ENCODE measurements at regions not wholly inside any gene's neighbourhood (a gene's known extent, or its start where the extent isn't known, plus 50 kb on each side); places are given as distances from the start of the nearest gene placed in this dataset.
"Not testable (repeated sequence)": the region's sequence is repeated elsewhere in the genome, so short reads cannot be mapped to it uniquely, and the experiment has no call there.

GRCh38 chr16:29222615-29223014 lies 183.9 kb downstream of the NPIPB11 start:
- intact Hi-C loops (cut with micrococcal nuclease); H4K20me1 ChIP-seq (ENCODE audit: insufficient read depth, low read length); H3K4me2 ChIP-seq (replicated peaks; ENCODE audit: extremely low read depth, low read length, poor library complexity, severe bottlenecking); H2AFZ ChIP-seq (ENCODE audit: insufficient read depth, low read depth, low read length, poor library complexity, severe bottlenecking); H3K27ac ChIP-seq (ENCODE audit: low read depth in 1 of 2, low read length in 2 of 2); H3K9ac ChIP-seq (ENCODE audit: insufficient read depth, low read length, poor library complexity, severe bottlenecking); H3K27me3 ChIP-seq (ENCODE audit: control insufficient read depth in 2 of 2, insufficient read depth in 2 of 2, low read length in 2 of 2); H3K27me3 Mint-ChIP-seq (ENCODE audit: low read depth in 3 of 3); H3K4me3 ChIP-seq (replicated peaks in 1 of 3; ENCODE audit: low read depth in 2 of 3, low read length in 3 of 3); H3K79me2 ChIP-seq (ENCODE audit: insufficient read depth, low read length); DNase-seq; H3K4me3 Mint-ChIP-seq: not testable (repeated sequence)
- Histone ChIP-seq H3K9me3 (replicated peaks in 1 of 2; ENCODE audit: control insufficient read depth in 1 of 2, insufficient read depth in 1 of 2, low read length in 2 of 2) (peaks cover 0 to 11% of the 10 kb centered on the region in 2 donors), H3K4me1 (ENCODE audit: control insufficient read depth in 1 of 2, insufficient read depth in 2 of 2, low read length in 2 of 2) (peaks cover 14 to 22% of the 10 kb centered on the region in 2 donors), H3K36me3 (replicated peaks in 1 of 2; ENCODE audit: control insufficient read depth in 1 of 2, insufficient read depth in 2 of 2, low read length in 2 of 2) (peaks cover 16 to 18% of the 10 kb centered on the region in 2 donors)
- Mint-ChIP-seq H3K36me3 (peaks cover 33 to 51% of the 10 kb centered on the region in 2 donors), H3K27ac (peak overlapping the region in 1 of 7 donors; percentile 36), H3K9me3 (peaks cover 1 to 28% (median 17%) of the 10 kb centered on the region in 7 donors), H3K4me1 (peaks cover 21% of the 10 kb centered on the region)
- WGBS (ENCODE audit: insufficient coverage): no CpG with 5 or more reads among the region's 7 CpGs

GRCh38 chr16:29222008-29222407 lies 184.5 kb downstream of the NPIPB11 start:
- Histone ChIP-seq H3K36me3 (replicated peaks in 1 of 2; ENCODE audit: control insufficient read depth in 1 of 2, insufficient read depth in 2 of 2, low read length in 2 of 2) (peaks cover 20 to 24% of the 10 kb centered on the region in 2 donors), H3K9me3 (replicated peaks in 1 of 2; ENCODE audit: control insufficient read depth in 1 of 2, insufficient read depth in 1 of 2, low read length in 2 of 2) (peaks cover 0 to 11% of the 10 kb centered on the region in 2 donors), H3K4me1 (ENCODE audit: control insufficient read depth in 1 of 2, insufficient read depth in 2 of 2, low read length in 2 of 2) (peaks cover 14 to 22% of the 10 kb centered on the region in 2 donors)
- H3K79me2 ChIP-seq (ENCODE audit: insufficient read depth, low read length); H3K4me3 Mint-ChIP-seq; H3K27ac ChIP-seq (ENCODE audit: low read depth in 1 of 2, low read length in 2 of 2); H3K27me3 Mint-ChIP-seq (ENCODE audit: low read depth in 3 of 3); DNase-seq; H3K4me3 ChIP-seq (replicated peaks in 1 of 3; ENCODE audit: low read depth in 2 of 3, low read length in 3 of 3); H3K4me2 ChIP-seq (replicated peaks; ENCODE audit: extremely low read depth, low read length, poor library complexity, severe bottlenecking); H4K20me1 ChIP-seq (ENCODE audit: insufficient read depth, low read length); intact Hi-C loops (cut with micrococcal nuclease); H2AFZ ChIP-seq (ENCODE audit: insufficient read depth, low read depth, low read length, poor library complexity, severe bottlenecking); H3K27me3 ChIP-seq (ENCODE audit: control insufficient read depth in 2 of 2, insufficient read depth in 2 of 2, low read length in 2 of 2); H3K9ac ChIP-seq (ENCODE audit: insufficient read depth, low read length, poor library complexity, severe bottlenecking): not testable (repeated sequence)
- Mint-ChIP-seq H3K36me3 (peaks cover 39 to 57% of the 10 kb centered on the region in 2 donors), H3K27ac (peak overlapping the region in 1 of 7 donors; percentile 24), H3K4me1 (peaks cover 19% of the 10 kb centered on the region), H3K9me3 (peaks cover 0 to 28% (median 17%) of the 10 kb centered on the region in 7 donors)
- 100% methylated on average over 2 of the region's 8 CpGs for WGBS (ENCODE audit: insufficient coverage)

GRCh38 chr16:29221281-29221955 lies 185.1 kb downstream of the NPIPB11 start:
- Histone ChIP-seq H3K9me3 (replicated peaks in 1 of 2; ENCODE audit: control insufficient read depth in 1 of 2, insufficient read depth in 1 of 2, low read length in 2 of 2) (peaks cover 0 to 11% of the 10 kb centered on the region in 2 donors), H3K4me1 (ENCODE audit: control insufficient read depth in 1 of 2, insufficient read depth in 2 of 2, low read length in 2 of 2) (peaks cover 14 to 22% of the 10 kb centered on the region in 2 donors), H3K36me3 (replicated peaks in 1 of 2; ENCODE audit: control insufficient read depth in 1 of 2, insufficient read depth in 2 of 2, low read length in 2 of 2) (peaks cover 20 to 25% of the 10 kb centered on the region in 2 donors)
- H3K9ac ChIP-seq (ENCODE audit: insufficient read depth, low read length, poor library complexity, severe bottlenecking); H3K79me2 ChIP-seq (ENCODE audit: insufficient read depth, low read length); H3K4me3 Mint-ChIP-seq; H3K27me3 ChIP-seq (ENCODE audit: control insufficient read depth in 2 of 2, insufficient read depth in 2 of 2, low read length in 2 of 2); DNase-seq; H3K27me3 Mint-ChIP-seq (ENCODE audit: low read depth in 3 of 3); H4K20me1 ChIP-seq (ENCODE audit: insufficient read depth, low read length); H2AFZ ChIP-seq (ENCODE audit: insufficient read depth, low read depth, low read length, poor library complexity, severe bottlenecking); H3K4me3 ChIP-seq (replicated peaks in 1 of 3; ENCODE audit: low read depth in 2 of 3, low read length in 3 of 3); intact Hi-C loops (cut with micrococcal nuclease); H3K4me2 ChIP-seq (replicated peaks; ENCODE audit: extremely low read depth, low read length, poor library complexity, severe bottlenecking); H3K27ac ChIP-seq (ENCODE audit: low read depth in 1 of 2, low read length in 2 of 2): not testable (repeated sequence)
- Mint-ChIP-seq H3K9me3 (peaks cover 0 to 28% (median 17%) of the 10 kb centered on the region in 7 donors), H3K36me3 (peaks cover 37 to 56% of the 10 kb centered on the region in 2 donors), H3K27ac (peak overlapping the region in 1 of 7 donors; percentile 37), H3K4me1 (peaks cover 19% of the 10 kb centered on the region)
- WGBS (ENCODE audit: insufficient coverage): 97% methylated on average over 6 of the region's 10 CpGs

GRCh38 chr16:29220647-29221191 lies 185.8 kb downstream of the NPIPB11 start:
- peaks cover 34 to 53% of the 10 kb centered on the region in 2 donors for H3K36me3 Mint-ChIP-seq
- H2AFZ ChIP-seq (ENCODE audit: insufficient read depth, low read depth, low read length, poor library complexity, severe bottlenecking); H3K9ac ChIP-seq (ENCODE audit: insufficient read depth, low read length, poor library complexity, severe bottlenecking); H4K20me1 ChIP-seq (ENCODE audit: insufficient read depth, low read length); H3K4me2 ChIP-seq (replicated peaks; ENCODE audit: extremely low read depth, low read length, poor library complexity, severe bottlenecking); H3K4me3 ChIP-seq (replicated peaks in 1 of 3; ENCODE audit: low read depth in 2 of 3, low read length in 3 of 3); DNase-seq; H3K27me3 Mint-ChIP-seq (ENCODE audit: low read depth in 3 of 3); H3K27me3 ChIP-seq (ENCODE audit: control insufficient read depth in 2 of 2, insufficient read depth in 2 of 2, low read length in 2 of 2); H3K79me2 ChIP-seq (ENCODE audit: insufficient read depth, low read length); H3K27ac ChIP-seq (ENCODE audit: low read depth in 1 of 2, low read length in 2 of 2); intact Hi-C loops (cut with micrococcal nuclease); H3K4me3 Mint-ChIP-seq: not testable (repeated sequence)
- WGBS (ENCODE audit: insufficient coverage): 100% methylated on average over 2 of the region's 36 CpGs
- H3K36me3 ChIP-seq (replicated peaks in 1 of 2; ENCODE audit: control insufficient read depth in 1 of 2, insufficient read depth in 2 of 2, low read length in 2 of 2): peaks cover 20 to 25% of the 10 kb centered on the region in 2 donors
- peaks cover 0 to 11% of the 10 kb centered on the region in 2 donors for H3K9me3 ChIP-seq (replicated peaks in 1 of 2; ENCODE audit: control insufficient read depth in 1 of 2, insufficient read depth in 1 of 2, low read length in 2 of 2)
- H3K27ac Mint-ChIP-seq: peak overlapping the region in 2 of 7 donors; percentile 18 to 40
- H3K9me3 Mint-ChIP-seq: peaks cover 0 to 28% (median 17%) of the 10 kb centered on the region in 7 donors
- peaks cover 19% of the 10 kb centered on the region for H3K4me1 Mint-ChIP-seq
- peaks cover 14 to 22% of the 10 kb centered on the region in 2 donors for H3K4me1 ChIP-seq (ENCODE audit: control insufficient read depth in 1 of 2, insufficient read depth in 2 of 2, low read length in 2 of 2)
